GM18861 (cell line): ENCODE measurements at regions not wholly inside any gene's neighbourhood (a gene's known extent, or its start where the extent isn't known, plus 50 kb on each side); places are given as distances from the start of the nearest gene placed in this dataset.
"Not testable (repeated sequence)": the region's sequence is repeated elsewhere in the genome, so short reads cannot be mapped to it uniquely, and the experiment has no call there.

Experiments used
- ATAC-seq: cut with Tn5 transposase; IDR thresholded peaks from one replicate; pipeline ENCODE4 v1.9.1; 2021; ENCODE audit not compliant: unreplicated experiment

DNA sequence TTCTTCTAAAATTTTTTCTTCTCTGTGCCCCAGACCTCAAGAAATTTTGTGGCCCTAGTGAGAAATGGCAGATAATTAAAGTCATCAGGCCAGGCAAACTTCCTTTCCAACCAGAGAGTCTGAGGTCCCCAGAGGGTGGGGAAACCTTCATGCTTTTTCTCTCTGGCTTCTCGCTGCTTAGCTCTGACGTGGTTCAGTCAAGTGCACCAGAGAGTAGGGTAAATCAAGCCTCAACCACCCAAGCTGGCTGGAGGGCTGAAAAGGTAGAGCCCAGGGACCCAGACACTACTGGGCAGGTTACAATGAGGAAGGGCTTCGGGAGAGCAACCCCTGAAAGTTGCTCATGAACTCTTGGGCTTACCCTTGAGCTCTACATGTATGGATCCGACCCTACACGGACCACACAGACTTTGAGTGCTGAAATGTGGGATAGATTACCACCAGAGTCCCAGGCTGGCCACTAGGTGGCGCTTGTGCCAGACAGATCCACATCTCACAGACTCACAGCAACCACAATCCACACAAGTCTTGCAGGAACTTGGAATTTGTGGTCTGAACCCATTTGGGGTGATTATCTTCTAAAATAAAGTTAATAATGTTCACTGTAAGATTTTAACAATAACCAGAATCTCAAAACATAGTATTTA is 323.5 kb downstream of the KLF13 start:
- not testable (repeated sequence) for ATAC-seq

GRCh38 chr15:31656915-31657314 is 330.3 kb downstream of the KLF13 start:
- not testable (repeated sequence) for ATAC-seq

DNA sequence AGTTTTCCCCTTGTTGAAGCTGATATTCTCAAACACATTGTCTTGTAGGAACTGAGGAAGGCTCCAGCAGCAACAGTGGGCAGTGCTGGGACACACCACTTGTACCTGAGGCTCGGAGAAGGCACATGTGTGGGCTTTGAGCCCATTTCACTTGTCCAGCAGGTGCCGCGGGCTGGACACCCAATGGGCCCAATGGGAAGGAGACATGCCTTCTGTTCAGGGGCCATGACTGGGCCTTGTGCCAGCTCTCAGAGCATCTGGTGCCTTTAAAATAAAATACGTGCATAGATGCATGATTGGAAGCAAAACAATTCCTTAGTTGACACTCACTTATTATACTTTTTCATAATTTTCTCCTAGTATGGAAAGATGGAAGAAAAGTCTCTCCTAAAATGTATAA is 334.2 kb downstream of the KLF13 start:
- ATAC-seq = no peak

DNA sequence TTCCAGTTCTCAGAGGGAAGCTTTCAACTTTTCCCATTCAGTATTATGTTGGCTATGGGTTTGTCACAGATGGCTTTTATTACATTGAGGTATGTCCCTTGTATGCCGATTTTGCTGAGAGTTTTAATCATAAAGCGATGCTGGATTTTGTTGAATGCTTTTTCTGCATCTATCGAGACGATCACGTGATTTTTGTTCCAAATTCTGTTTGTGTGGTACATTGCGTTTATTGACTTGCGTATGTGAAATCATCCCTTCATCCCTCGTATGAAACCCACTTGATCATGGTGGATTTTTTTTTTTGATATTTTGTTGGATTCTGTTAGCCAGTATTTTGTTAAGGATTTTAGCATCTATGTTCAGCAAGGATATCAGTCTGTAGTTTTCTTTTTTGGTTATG is 339.1 kb downstream of the KLF13 start:
- ATAC-seq = not testable (repeated sequence)

DNA sequence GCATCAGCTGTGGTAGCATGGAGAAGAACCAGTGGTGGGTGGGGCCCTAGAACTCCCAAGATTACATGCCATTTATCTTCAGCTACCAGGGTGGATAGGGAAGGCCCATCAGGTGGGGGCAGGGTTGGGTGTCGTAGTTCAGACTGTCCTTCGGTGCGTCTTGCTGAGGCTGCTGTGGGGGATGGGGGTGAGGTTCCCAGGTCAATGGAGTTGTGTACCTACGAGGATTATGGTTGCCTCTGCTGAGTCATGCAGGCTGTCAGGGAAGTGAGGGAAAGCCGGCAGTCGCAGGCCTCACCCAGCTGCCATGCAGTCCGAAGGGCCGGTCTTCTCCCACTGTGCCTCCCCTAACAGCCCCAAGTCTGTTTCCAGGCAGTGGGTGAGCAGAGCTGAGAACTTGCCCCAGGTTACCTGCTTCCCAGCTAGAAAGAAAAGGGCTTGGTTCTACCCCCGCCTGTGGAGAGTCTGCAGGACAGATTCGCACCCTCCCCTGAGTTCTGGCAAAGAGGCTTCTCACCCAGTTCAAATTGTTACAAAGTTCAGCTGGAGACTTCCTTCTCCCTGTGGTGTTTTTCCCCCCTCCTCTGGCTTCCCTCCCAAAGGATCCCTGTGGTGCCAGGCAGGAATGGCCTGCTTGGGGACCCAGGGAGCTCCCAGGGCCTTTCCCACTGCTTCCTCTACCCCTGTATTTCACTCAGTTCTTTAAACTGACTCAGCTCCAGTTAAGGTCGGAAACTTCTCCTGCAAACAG is 342.7 kb downstream of the KLF13 start:
- not testable (repeated sequence) for ATAC-seq

DNA sequence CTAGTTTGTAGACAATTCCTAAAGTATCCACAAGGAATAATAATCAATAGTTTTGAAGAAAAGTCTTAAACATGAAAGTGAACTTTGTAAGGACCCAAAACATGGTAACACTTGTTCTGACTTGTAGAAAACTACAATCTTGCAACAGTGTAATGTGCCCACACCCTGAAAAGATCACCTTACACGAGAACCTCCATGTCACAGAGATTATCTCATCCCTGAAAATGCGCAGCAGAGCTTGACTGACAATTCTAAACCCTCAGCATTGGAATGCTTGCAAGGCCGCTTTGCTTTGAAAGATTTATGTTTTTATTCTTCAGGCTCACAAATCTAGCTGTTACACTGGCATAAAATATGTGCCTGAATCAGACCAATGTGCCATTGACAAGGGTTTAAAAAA is 346.6 kb downstream of the KLF13 start:
- ATAC-seq = not testable (repeated sequence)

DNA sequence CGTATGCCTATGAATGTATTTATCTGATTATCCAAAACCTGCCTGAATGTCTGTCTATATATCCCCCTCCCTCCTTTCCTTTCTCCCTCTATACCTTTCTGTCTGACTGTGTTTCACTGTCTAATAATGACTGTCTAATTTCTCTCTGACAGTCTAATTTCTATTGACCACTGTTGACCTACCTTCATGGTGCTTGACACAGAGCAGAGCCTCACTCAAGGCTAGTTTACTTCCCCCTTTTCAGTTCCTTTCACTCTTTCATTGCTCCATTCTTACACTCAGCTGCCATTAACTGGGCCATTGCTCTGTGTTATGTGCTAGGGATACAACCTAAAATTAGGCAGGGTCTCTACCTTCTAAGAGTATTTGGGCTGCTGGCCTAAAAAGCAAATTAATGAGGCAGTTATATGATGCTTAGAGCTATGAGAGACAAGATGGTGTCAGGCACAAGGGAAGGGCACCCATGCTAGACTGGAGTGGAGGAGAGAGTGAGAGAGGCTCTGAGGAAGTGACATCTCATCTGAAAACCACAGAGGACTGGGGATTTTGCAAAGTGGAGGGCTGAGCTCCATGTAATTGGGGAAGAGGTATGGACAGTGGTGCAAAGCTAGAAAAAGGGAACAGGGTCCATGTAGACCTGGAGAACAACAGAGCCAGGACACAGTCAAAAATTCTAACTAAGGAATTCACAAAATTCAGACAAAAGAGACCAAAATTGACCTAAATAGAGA is 348.6 kb upstream of the CHRNA7 start:
- not testable (repeated sequence) for ATAC-seq

DNA sequence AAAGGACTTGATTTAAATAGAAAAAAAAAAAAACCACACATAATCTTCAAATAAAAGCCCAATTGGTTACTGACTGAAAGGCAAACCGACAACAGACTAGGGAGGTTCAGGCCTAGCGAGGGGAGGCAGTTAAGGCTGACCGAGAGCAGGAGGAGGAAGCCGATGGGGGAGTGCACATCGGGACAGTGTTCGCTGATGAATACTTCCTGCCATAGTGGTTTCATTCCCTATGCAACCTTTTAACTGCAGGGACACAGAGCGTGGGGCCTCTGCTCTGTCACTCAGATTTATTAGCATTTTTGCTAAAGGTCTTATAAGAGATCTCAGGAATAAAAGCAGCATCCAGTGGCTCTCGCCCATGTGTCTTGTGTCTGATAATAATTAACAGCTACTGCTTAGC is 343.2 kb upstream of the CHRNA7 start:
- ATAC-seq = not testable (repeated sequence)

- not testable (repeated sequence) for ATAC-seq
Observed at GRCh38 chr15:31696509-31696908, 333.8 kb upstream of the CHRNA7 start.

DNA sequence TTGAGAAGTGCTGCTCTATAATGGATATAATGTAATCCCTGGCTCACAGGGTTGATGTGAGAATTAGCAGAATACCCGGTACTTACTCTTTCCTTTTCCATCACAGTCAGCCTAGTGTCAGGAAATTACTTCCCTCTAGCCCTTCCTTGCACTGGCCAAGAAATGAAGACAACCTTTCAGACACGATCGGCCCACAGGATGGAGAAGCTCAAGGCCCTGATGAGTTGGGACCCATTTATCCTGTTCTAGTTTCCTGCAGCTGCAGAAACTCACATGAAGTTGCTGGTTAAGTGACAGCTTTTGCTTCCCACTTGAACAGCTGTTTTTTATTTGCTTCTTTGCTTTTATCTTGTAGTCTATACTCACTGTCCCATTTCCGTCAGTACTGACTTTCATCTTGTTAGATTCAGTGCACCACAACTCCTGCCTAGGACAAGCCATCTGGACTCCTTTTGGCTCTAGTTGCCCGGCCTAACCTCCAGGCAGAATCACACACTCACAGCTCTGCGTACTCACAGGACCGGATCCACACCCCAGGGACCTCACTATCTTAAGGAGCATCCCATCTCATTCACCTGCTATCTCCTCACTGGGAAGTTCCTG is 325.1 kb upstream of the CHRNA7 start:
- not testable (repeated sequence) for ATAC-seq

GRCh38 chr15:31707944-31708702 is 322.2 kb upstream of the CHRNA7 start:
- peak; percentile 47 for ATAC-seq

DNA sequence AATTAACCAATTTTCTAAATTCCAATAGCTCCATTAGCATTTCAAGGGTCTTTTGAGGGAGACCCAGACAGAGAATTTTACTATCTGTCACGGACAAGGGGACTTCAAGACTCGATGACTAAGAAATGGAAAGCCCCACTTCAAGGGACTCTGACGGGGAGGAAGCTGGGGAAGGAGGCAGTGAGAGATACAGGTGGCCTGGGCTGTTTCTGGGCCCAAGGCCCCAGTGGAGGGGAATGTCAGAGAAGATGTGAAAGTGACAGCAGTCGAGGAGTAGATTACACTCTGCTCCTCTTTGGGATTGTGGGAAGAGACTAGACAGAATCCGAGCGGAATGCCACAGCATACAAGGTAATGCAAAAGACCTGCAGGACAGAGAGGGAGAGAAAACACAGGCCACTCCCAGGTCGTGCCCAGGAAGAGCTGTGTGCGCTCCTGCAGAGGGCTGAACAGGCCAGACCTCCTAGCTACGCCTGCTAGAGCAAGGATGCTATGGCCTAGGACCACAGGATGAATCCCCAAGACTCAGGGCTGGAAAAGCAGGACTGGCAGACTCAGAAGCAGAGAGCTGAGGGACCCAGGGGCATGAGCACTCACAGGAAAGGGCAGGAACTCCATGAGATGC is 321.5 kb upstream of the CHRNA7 start:
- peak; percentile 70 for ATAC-seq

GRCh38 chr15:31709479-31709878 is 320.8 kb upstream of the CHRNA7 start:
- ATAC-seq = not testable (repeated sequence)

- ATAC-seq = not testable (repeated sequence)
Observed at GRCh38 chr15:31710806-31711205, 319.5 kb upstream of the CHRNA7 start.

GRCh38 chr15:31715208-31715607 is 315.1 kb upstream of the CHRNA7 start:
- ATAC-seq = not testable (repeated sequence)

DNA sequence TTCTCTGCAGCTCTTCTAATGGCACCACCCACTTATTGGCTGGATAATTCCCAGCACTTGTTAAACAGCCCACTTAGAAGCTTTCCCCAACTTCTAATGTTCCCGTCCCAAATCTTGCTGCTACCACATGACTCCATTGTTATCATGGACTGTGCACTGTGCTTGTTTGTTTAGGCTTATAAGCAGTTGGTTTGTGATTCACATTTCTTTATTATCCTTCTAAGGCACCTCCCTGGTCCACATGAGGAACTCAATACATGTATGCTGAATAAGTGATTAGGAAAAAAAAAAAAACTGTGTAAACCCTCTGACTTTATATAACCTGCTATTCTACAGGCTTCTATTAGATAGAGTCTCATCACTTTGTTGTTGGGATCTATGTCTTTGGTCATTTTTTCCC is 311.7 kb upstream of the CHRNA7 start:
- not testable (repeated sequence) for ATAC-seq

GRCh38 chr15:31719396-31720022 is 310.8 kb upstream of the CHRNA7 start:
- ATAC-seq = not testable (repeated sequence)

DNA sequence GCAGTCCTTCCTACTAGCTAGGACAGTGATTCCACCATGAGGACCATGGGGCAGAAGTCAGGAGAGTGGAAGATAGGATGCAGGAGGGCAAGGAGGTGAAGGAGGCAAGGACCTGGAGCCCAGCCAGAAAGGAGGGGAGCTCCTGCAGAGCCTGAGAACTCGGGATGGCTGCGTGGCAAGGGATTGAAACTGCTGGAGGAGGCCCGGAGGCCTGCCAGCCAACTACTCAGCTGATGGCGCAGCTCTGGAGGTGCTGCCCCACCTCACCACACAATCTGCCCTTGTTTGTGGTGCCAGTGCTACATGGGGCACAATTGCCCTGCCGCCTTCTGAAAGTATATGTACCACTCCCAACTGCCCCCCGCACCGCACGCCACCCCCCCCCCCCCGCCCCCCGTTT is 307.3 kb upstream of the CHRNA7 start:
- not testable (repeated sequence) for ATAC-seq

DNA sequence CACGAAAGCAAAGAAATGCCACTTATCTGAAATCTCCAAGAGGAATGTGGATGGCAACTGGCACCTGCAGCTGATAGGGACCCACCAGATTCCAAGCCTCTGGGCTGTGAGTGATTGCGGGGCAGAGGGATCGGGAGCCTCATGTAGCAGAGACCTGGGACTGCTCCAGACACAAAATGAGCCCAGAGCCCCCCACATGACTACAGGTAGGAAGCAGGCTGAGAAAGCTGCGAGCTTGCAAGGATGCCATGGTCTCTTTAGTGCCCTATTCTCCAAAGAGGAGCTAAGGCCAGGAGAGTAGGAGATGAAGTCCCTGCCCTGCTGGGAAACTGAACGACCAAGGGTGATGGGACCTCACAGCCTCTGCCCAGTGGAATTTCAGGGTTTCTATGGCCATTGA is 305.4 kb upstream of the CHRNA7 start:
- not testable (repeated sequence) for ATAC-seq

DNA sequence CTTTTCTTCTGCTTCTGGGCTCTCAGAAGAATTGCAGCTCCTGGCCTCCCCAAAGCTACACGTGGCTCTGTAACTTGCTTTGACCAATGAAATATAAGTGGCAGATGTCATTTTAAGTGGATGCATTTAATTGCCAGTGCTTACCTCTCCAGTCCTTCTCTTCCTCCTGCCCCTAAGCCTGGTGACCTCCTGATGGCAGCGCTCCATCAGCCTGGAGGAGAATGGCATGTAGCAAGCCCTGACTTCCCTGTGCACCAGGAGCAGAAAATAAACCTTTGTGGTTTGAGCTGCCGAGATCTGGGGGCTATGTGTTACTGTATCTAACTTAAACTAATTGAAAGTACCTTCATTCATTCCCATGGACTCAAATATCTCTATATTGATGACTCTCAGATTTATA is 304.7 kb upstream of the CHRNA7 start:
- ATAC-seq = not testable (repeated sequence)
